Mucosa of descending colon (tissue), 3 donors: ENCODE measurements at regions not wholly inside any gene's neighbourhood (a gene's known extent, or its start where the extent isn't known, plus 50 kb on each side); places are given as distances from the start of the nearest gene placed in this dataset.

Experiments used
- ATAC-seq: fragments of 200-7000 bp; cut with Tn5 transposase; one replicate; pipeline ENCODE4 v1.9.1; 2020; ENCODE audit warnings: mild to moderate bottlenecking, moderate library complexity
- DNase-seq, 3 donors: peaks; one replicate each; pipeline ENCODE4 v3.0.0-alpha.2; 2020
- H3K36me3 ChIP-seq: fragments of 200-600 bp; one replicate; pipeline ENCODE4 v1.8.0; 2021; ENCODE audit warnings: low read depth, mild to moderate bottlenecking
- H3K4me1 ChIP-seq: fragments of 200-600 bp; one replicate; pipeline ENCODE4 v1.8.0; 2021; ENCODE audit warnings: low read depth, mild to moderate bottlenecking
- H3K4me3 ChIP-seq: fragments of 200-600 bp; one replicate; pipeline ENCODE4 v1.8.0; 2021; ENCODE audit warnings: mild to moderate bottlenecking
- H3K9me3 ChIP-seq: fragments of 200-600 bp; one replicate; pipeline ENCODE4 v1.8.0; 2021; ENCODE audit warnings: mild to moderate bottlenecking
- intact Hi-C, 2 donors: fragments of 100-400 bp; cut with DNase I in 1 of 2; cut with micrococcal nuclease in 1 of 2; formaldehyde crosslinking; loops; one replicate each; pipeline versions ENCODE4 v1.11.0 to v1.11.1; 2022; cut with DNase I, micrococcal nuclease
- TF ChIP-seq, protein P1 (sequence below): fragments of 200-600 bp; IDR thresholded peaks from one replicate; pipeline ENCODE4 v1.8.0; 2022; ENCODE audit warnings: antibody characterized with exemption, mild to moderate bottlenecking
- donor health status: DM: no; HTN: no; CAD: no; lungs with moderate emphysema.
- donor health status: DM: no; HTN: no; CAD: no.
- donor health status: DM: no; HTN: yes; CAD: no.

DNA sequence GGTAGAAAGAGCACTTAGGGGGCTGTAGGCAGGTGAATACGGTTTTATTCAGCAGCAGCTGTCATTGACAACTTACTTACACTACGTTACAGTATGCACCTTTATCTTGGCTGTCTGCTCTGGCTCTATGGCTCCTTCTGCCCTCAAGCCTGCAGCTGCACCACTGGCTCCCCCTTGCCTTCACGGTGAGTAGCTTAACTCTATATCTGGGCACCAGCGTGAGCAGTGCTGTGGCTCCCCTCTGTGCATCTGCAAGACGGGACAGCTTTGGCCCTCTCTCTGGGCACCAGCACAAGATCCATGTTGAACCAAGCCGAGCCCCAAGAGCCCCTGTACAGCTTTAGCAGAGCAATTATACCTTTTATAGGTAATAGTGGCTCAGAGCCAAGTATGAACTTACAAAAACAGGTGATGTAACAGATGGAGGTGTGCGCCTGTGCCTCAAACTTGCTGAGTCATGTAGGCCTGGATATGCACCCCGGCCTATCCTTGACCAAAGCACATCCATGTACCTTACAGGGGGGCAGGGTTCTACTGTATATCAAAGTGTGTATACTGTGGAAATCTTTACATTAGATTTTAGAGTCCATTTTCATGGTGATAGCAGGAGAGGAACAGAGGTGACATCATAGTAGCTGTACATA is 96.9 kb upstream of the CTSC start:
- H3K4me1 ChIP-seq: no peaks in the 10 kb centered on the region
- no peaks in the 10 kb centered on the region for H3K9me3 ChIP-seq
- DNase-seq (no peak), ATAC-seq (no peak)
- TF ChIP-seq, protein P1, sequence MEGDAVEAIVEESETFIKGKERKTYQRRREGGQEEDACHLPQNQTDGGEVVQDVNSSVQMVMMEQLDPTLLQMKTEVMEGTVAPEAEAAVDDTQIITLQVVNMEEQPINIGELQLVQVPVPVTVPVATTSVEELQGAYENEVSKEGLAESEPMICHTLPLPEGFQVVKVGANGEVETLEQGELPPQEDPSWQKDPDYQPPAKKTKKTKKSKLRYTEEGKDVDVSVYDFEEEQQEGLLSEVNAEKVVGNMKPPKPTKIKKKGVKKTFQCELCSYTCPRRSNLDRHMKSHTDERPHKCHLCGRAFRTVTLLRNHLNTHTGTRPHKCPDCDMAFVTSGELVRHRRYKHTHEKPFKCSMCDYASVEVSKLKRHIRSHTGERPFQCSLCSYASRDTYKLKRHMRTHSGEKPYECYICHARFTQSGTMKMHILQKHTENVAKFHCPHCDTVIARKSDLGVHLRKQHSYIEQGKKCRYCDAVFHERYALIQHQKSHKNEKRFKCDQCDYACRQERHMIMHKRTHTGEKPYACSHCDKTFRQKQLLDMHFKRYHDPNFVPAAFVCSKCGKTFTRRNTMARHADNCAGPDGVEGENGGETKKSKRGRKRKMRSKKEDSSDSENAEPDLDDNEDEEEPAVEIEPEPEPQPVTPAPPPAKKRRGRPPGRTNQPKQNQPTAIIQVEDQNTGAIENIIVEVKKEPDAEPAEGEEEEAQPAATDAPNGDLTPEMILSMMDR: no peak
- intact Hi-C loops: no loop called here
- H3K4me3 ChIP-seq: no peak overlapping the region
- H3K36me3 ChIP-seq: no peaks in the 10 kb centered on the region

DNA sequence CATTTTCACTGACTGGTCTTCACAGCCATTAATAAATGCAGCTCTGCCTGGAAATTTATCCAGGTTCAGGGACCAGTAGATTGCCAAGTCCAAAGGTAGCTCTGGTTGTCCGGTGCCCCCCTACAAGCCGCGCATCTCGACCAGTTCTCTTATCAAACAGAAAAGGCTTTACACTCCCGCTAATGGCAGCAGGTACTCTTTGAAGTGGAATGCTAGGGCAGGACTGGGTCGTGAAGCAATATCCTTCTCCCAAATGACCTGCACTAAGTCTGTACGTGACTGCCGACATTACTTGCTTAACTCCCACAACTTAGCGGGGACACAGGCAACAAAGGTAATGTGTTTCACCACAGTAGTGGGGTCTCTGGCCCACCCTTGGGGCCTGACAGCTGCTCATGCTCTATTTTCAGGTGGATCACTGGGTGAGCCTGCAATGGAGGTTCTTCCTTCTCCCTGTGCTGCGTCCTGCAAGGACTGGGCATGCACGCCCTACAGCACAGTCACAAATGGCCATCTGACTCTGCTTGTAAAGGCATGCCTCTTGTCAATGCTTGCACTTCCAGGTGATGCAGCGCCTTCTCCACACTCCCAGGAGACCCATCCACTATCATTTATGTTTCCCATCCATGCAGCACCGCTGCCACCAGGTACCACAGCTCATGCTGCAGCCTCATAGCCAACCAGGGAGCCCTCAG is 96.1 kb upstream of the CTSC start:
- no peak for DNase-seq
- Histone ChIP-seq H3K4me1 (no peaks in the 10 kb centered on the region), H3K9me3 (no peaks in the 10 kb centered on the region), H3K36me3 (no peaks in the 10 kb centered on the region), H3K4me3 (no peak overlapping the region)
- ATAC-seq: no peak
- TF ChIP-seq, protein P1: no peak
- intact Hi-C loops: no loop called here

DNA sequence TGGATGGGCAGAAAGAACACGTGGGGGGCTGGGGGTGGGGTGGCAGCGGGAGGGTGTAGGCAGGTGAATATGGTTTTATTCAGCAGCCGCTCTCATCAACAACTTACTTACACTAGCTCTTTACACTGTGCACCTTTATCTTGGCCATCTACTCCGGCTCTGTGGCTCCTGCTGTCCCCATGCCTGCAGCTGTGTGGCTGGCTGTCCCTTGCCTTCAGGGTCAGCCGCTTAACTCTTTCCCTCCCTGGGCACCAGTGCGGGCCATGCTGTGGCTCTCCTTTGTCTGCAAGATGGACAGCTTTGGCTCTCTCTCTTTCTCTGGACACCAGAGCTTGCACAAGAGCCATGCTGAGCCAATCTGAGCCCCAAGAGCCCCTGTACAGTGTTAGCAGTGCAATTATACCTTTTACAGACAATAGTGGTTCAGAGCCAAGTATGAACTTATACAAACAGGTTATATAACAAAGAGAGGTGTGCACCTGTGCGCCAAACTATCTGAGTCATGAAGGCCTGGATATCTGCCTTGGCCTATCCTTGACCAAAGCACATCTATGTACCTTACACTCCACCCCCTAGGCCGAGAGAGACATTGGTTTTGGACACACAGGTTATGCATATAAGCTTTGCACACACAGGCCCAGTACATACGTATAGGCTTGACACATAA is 94.3 kb upstream of the CTSC start:
- peak; percentile 58 for ATAC-seq
- no peak overlapping the region for H3K4me3 ChIP-seq
- H3K4me1 ChIP-seq: no peaks in the 10 kb centered on the region
- no peaks in the 10 kb centered on the region for H3K36me3 ChIP-seq
- TF ChIP-seq, protein P1: no peak
- no peak for DNase-seq
- H3K9me3 ChIP-seq: no peaks in the 10 kb centered on the region
- intact Hi-C loops: no loop called here

DNA sequence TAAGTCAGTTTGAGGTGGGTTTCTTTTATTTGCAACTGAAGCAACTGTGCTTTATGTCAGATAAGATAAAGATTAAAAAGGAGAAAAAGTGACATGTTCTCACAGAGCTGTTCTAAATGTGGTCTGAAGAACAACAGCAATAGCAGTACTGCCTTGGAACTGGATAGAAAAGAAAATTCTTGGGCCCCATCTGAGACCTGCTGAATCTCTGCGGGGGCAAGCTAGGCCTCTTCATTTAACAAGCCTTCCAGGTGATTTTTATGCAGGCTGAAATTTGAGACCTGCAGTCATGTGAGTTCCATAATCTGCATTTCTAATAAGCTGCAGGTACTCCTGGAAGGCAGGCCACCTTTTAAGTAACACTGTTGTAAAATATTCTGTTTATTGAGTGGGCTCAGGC is 91.4 kb upstream of the CTSC start:
- intact Hi-C loops: no loop called here
- DNase-seq (no peak), ATAC-seq (no peak)
- no peak overlapping the region for H3K4me3 ChIP-seq
- no peaks in the 10 kb centered on the region for H3K36me3 ChIP-seq
- H3K9me3 ChIP-seq: no peaks in the 10 kb centered on the region
- TF ChIP-seq, protein P1: no peak
- H3K4me1 ChIP-seq: no peaks in the 10 kb centered on the region

DNA sequence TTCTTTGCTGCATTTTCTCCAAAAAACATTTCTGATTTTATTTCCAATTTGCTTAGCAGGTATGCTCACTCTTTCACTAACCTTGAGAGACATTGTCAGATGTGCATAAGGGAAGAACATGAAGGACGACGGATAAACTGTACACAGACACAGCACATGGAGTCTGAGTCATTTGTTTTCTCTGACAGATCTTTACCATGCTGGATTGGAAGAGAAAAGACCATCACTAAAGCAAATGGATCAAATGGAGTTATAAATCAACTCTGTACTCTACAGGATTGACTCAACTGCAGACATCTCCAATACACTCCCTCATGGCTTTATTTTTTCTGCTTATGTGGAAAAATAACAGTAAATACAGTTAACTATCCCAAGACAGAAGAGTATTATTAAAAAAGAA is 90.2 kb upstream of the CTSC start:
- H3K9me3 ChIP-seq: no peaks in the 10 kb centered on the region
- ATAC-seq (no peak), DNase-seq (no peak)
- no peaks in the 10 kb centered on the region for H3K4me1 ChIP-seq
- intact Hi-C loops: no loop called here
- H3K36me3 ChIP-seq: no peaks in the 10 kb centered on the region
- TF ChIP-seq, protein P1: no peak
- no peak overlapping the region for H3K4me3 ChIP-seq
